Ectodermal cell (in vitro differentiated cells): ENCODE measurements at regions not wholly inside any gene's neighbourhood (a gene's known extent, or its start where the extent isn't known, plus 50 kb on each side); places are given as distances from the start of the nearest gene placed in this dataset.

Experiments used
- H3K27ac ChIP-seq: 2 replicates; pipeline ENCODE4 v1.7.0; 2013; ENCODE audit warnings: mild to moderate bottlenecking, low read depth, low read length; ENCODE audit not compliant: insufficient read depth, poor library complexity, severe bottlenecking
- H3K27me3 ChIP-seq: 2 replicates; pipeline ENCODE4 v1.7.0; 2013; ENCODE audit warnings: mild to moderate bottlenecking, low read length; ENCODE audit not compliant: insufficient read depth, control insufficient read depth, poor library complexity, severe bottlenecking
- H3K36me3 ChIP-seq: one replicate; pipeline ENCODE4 v1.7.0; 2013; ENCODE audit warnings: low read length; ENCODE audit not compliant: control insufficient read depth, insufficient read depth
- H3K4me1 ChIP-seq: one replicate; pipeline ENCODE4 v1.7.0; 2013; ENCODE audit warnings: low read length; ENCODE audit not compliant: control insufficient read depth, insufficient read depth
- H3K4me3 ChIP-seq: 2 replicates; pipeline ENCODE4 v1.7.0; 2013; ENCODE audit warnings: low read depth, low read length, control low read depth; ENCODE audit not compliant: insufficient read depth
- H3K9me3 ChIP-seq: 2 replicates; pipeline ENCODE4 v1.7.0; 2013; ENCODE audit warnings: mild to moderate bottlenecking, low read length, moderate library complexity; ENCODE audit not compliant: control insufficient read depth
- WGBS, 2 experiments: methylation state at CpG; one replicate each; pipeline ENCODE4 v1.1.7; 2013; ENCODE audit warnings: missing lambda C conversion rate in 2 of 2; 5-methylcytosine and 5-hydroxymethylcytosine counted together

- no peaks in the 10 kb centered on the region for H3K36me3 ChIP-seq
- H3K4me3 ChIP-seq, result no peak overlapping the region
- 83 to 88% methylated on average over 1 of the region's 1 CpG for WGBS, 2 experiments
Observed at GRCh38 chr14:81940651-81941050, 407.0 kb upstream of the SEL1L start.

GRCh38 chr14:81942071-81942470, 408.4 kb upstream of the SEL1L start:
- Histone ChIP-seq H3K27ac (no peak overlapping the region), H3K36me3 (no peaks in the 10 kb centered on the region), H3K27me3 (no peaks in the 10 kb centered on the region), H3K4me1 (peaks cover 5% of the 10 kb centered on the region), H3K9me3 (no peaks in the 10 kb centered on the region), H3K4me3 (no peak overlapping the region)

More at GRCh38 chr14:81940651-81941050, 407.0 kb upstream of the SEL1L start:
- no peaks in the 10 kb centered on the region for H3K4me1 ChIP-seq
- no peaks in the 10 kb centered on the region for H3K27me3 ChIP-seq
- no peak overlapping the region for H3K27ac ChIP-seq
- H3K9me3 ChIP-seq, result no peaks in the 10 kb centered on the region

GRCh38 chr14:81946375-81946774, 412.7 kb upstream of the SEL1L start:
- no peak overlapping the region for H3K4me3 ChIP-seq
- WGBS, 2 experiments, result 95 to 100% methylated on average over 2 to 3 of the region's 3 CpGs

GRCh38 chr14:81946834-81947798, 413.5 kb upstream of the SEL1L start:
- no peak overlapping the region for H3K4me3 ChIP-seq
- 74 to 75% methylated on average over 8 of the region's 8 CpGs for WGBS, 2 experiments
- H3K36me3 ChIP-seq, result no peaks in the 10 kb centered on the region
- H3K9me3 ChIP-seq, result no peaks in the 10 kb centered on the region
- H3K27me3 ChIP-seq, result peaks cover 23% of the 10 kb centered on the region
- H3K27ac ChIP-seq, result no peak overlapping the region
- H3K4me1 ChIP-seq, result peaks cover 8% of the 10 kb centered on the region

More at GRCh38 chr14:81946375-81946774, 412.7 kb upstream of the SEL1L start:
- Histone ChIP-seq H3K9me3 (no peaks in the 10 kb centered on the region), H3K27ac (no peak overlapping the region), H3K27me3 (peaks cover 21% of the 10 kb centered on the region), H3K36me3 (no peaks in the 10 kb centered on the region), H3K4me1 (peaks cover 8% of the 10 kb centered on the region)

GRCh38 chr14:81952917-81953316, 419.3 kb upstream of the SEL1L start:
- H3K27me3 ChIP-seq, result peaks cover 64% of the 10 kb centered on the region
- WGBS, 2 experiments, result 84 to 89% methylated on average over 2 of the region's 2 CpGs

GRCh38 chr14:81953419-81953818, 419.8 kb upstream of the SEL1L start:
- no peaks in the 10 kb centered on the region for H3K36me3 ChIP-seq
- peaks cover 65% of the 10 kb centered on the region for H3K27me3 ChIP-seq
- 51 to 71% methylated on average over 3 of the region's 3 CpGs for WGBS, 2 experiments
- H3K4me1 ChIP-seq, result no peaks in the 10 kb centered on the region
- H3K9me3 ChIP-seq, result no peaks in the 10 kb centered on the region
- H3K4me3 ChIP-seq, result no peak overlapping the region
- H3K27ac ChIP-seq, result no peak overlapping the region

More at GRCh38 chr14:81952917-81953316, 419.3 kb upstream of the SEL1L start:
- H3K4me3 ChIP-seq, result no peak overlapping the region
- H3K36me3 ChIP-seq, result no peaks in the 10 kb centered on the region
- no peaks in the 10 kb centered on the region for H3K9me3 ChIP-seq
- H3K4me1 ChIP-seq, result no peaks in the 10 kb centered on the region
- H3K27ac ChIP-seq, result no peak overlapping the region

- H3K9me3 ChIP-seq, result no peaks in the 10 kb centered on the region
- no peak overlapping the region for H3K4me3 ChIP-seq
- H3K27ac ChIP-seq, result no peak overlapping the region
- H3K36me3 ChIP-seq, result no peaks in the 10 kb centered on the region
- H3K4me1 ChIP-seq, result no peaks in the 10 kb centered on the region
- peaks cover 56% of the 10 kb centered on the region for H3K27me3 ChIP-seq
- WGBS, 2 experiments, result 90 to 100% methylated on average over 1 of the region's 1 CpG
Observed at GRCh38 chr14:81955123-81955522, 421.5 kb upstream of the SEL1L start.

GRCh38 chr14:81960781-81961180, 427.1 kb upstream of the SEL1L start:
- Histone ChIP-seq H3K27ac (no peak overlapping the region), H3K27me3 (peaks cover 12% of the 10 kb centered on the region)
- WGBS, 2 experiments, result 83 to 90% methylated on average over 3 of the region's 3 CpGs

GRCh38 chr14:81963846-81964245, 430.2 kb upstream of the SEL1L start:
- Histone ChIP-seq H3K9me3 (peaks cover under 1% of the 10 kb centered on the region), H3K4me3 (no peak overlapping the region), H3K36me3 (no peaks in the 10 kb centered on the region), H3K27ac (no peak overlapping the region), H3K27me3 (no peaks in the 10 kb centered on the region), H3K4me1 (no peaks in the 10 kb centered on the region)
- WGBS, 2 experiments, result no CpG with 5 or more reads among the region's 1 CpG

More at GRCh38 chr14:81960781-81961180, 427.1 kb upstream of the SEL1L start:
- Histone ChIP-seq H3K4me3 (no peak overlapping the region), H3K9me3 (no peaks in the 10 kb centered on the region), H3K4me1 (no peaks in the 10 kb centered on the region), H3K36me3 (no peaks in the 10 kb centered on the region)

- Histone ChIP-seq H3K27me3 (no peaks in the 10 kb centered on the region), H3K36me3 (no peaks in the 10 kb centered on the region), H3K4me1 (peaks cover 4% of the 10 kb centered on the region), H3K4me3 (no peak overlapping the region), H3K27ac (no peak overlapping the region), H3K9me3 (peaks cover 3% of the 10 kb centered on the region)
- WGBS, 2 experiments, result 57 to 59% methylated on average over 4 to 5 of the region's 5 CpGs
Observed at GRCh38 chr14:81970307-81970706, 436.7 kb upstream of the SEL1L start.
